Stimulated activated CD4-positive, alpha-beta T cell treated with anti-CD3 and anti-CD28 coated beads, Interleukin-4, amount 100 ng/mL, for 4 hours (primary cell): ENCODE measurements at regions not wholly inside any gene's neighbourhood (a gene's known extent, or its start where the extent isn't known, plus 50 kb on each side); places are given as distances from the start of the nearest gene placed in this dataset.

Source experiments
- DNase-seq, 2 experiments: peaks; one replicate each; pipeline ENCODE4 v3.0.0-alpha.2; 2020

- no peak for DNase-seq
Measured at GRCh38 chr19:32138416-32138815, 207.0 kb upstream of the ZNF507 start.

- no peak for DNase-seq
Measured at GRCh38 chr19:32141840-32142511, 203.4 kb upstream of the ZNF507 start.

GRCh38 chr19:32146664-32147063 is 198.7 kb upstream of the ZNF507 start:
- DNase-seq, result no peak

- DNase-seq, result no peak
Measured at GRCh38 chr19:32150605-32151004, 194.8 kb upstream of the ZNF507 start.

- no peak for DNase-seq
Measured at GRCh38 chr19:32154418-32154817, 191.0 kb upstream of the ZNF507 start.

- no peak for DNase-seq
Measured at GRCh38 chr19:32164384-32164992, 180.9 kb upstream of the ZNF507 start.

GRCh38 chr19:32165141-32165540 is 180.3 kb upstream of the ZNF507 start:
- no peak for DNase-seq

- DNase-seq, result no peak
Measured at GRCh38 chr19:32165750-32166149, 179.7 kb upstream of the ZNF507 start.

GRCh38 chr19:32166238-32166637 is 179.2 kb upstream of the ZNF507 start:
- DNase-seq, result no peak

- DNase-seq, result no peak
Measured at GRCh38 chr19:32168111-32168510, 177.3 kb upstream of the ZNF507 start.

GRCh38 chr19:32168606-32169005 is 176.8 kb upstream of the ZNF507 start:
- no peak for DNase-seq

GRCh38 chr19:32171719-32172151 is 173.7 kb upstream of the ZNF507 start:
- no peak for DNase-seq

- no peak for DNase-seq
Measured at GRCh38 chr19:32172566-32173160, 172.7 kb upstream of the ZNF507 start.

GRCh38 chr19:32173836-32174235 is 171.6 kb upstream of the ZNF507 start:
- no peak for DNase-seq

GRCh38 chr19:32174386-32175113 is 170.9 kb upstream of the ZNF507 start:
- DNase-seq, result no peak

GRCh38 chr19:32176591-32176990 is 168.8 kb upstream of the ZNF507 start:
- no peak for DNase-seq

- DNase-seq, result no peak
Measured at GRCh38 chr19:32177686-32178085, 167.7 kb upstream of the ZNF507 start.

- no peak for DNase-seq
Measured at GRCh38 chr19:32178401-32178800, 167.0 kb upstream of the ZNF507 start.

GRCh38 chr19:32178956-32179355 is 166.5 kb upstream of the ZNF507 start:
- no peak for DNase-seq

GRCh38 chr19:32181216-32181920 is 164.0 kb upstream of the ZNF507 start:
- no peak for DNase-seq

GRCh38 chr19:32186542-32187330 is 158.7 kb upstream of the ZNF507 start:
- no peak for DNase-seq

- DNase-seq, result no peak
Measured at GRCh38 chr19:32188921-32189320, 156.5 kb upstream of the ZNF507 start.
